MCF 10A (cell line): ENCODE measurements at regions not wholly inside any gene's neighbourhood (a gene's known extent, or its start where the extent isn't known, plus 50 kb on each side); places are given as distances from the start of the nearest gene placed in this dataset.

Experiments used
- BruUV-seq: library from RNA; stranded (reverse); fragments of 400-500 nt; replicated peaks from 2 replicates; lab custom pipeline; 2021; lab: Mats Ljungman, UMichigan
- CTCF ChIA-PET: fragments of 300-600 bp; sonication (Branson Sonifier 250); formaldehyde crosslinking; extraction: SDS; loops from one replicate; lab custom pipeline; 2021; ENCODE audit warnings: antibody characterized with exemption, inconsistent platforms; lab: Yijun Ruan, JAX
- POLR2A ChIA-PET: fragments of 300-600, 350-650 bp; sonication (Branson Sonifier 250); formaldehyde crosslinking; extraction: SDS; loops from one replicate; lab custom pipeline; 2020; ENCODE audit warnings: antibody characterized with exemption, inconsistent platforms; lab: Yijun Ruan, JAX
- DNase-seq: peaks from one replicate; pipeline ENCODE4 v3.0.0-alpha.2; 2018; ENCODE audit not compliant: unreplicated experiment
- H3K27ac Mint-ChIP-seq: one replicate; pipeline ENCODE4 v1.8.0; 2022; ENCODE audit warnings: mild to moderate bottlenecking, low read depth, mixed read lengths; ENCODE audit not compliant: unreplicated experiment
- H3K27me3 Mint-ChIP-seq: one replicate; pipeline ENCODE4 v1.8.0; 2022; ENCODE audit warnings: mixed read lengths; ENCODE audit not compliant: insufficient read depth, unreplicated experiment
- H3K36me3 Mint-ChIP-seq: one replicate; pipeline ENCODE4 v1.8.0; 2022; ENCODE audit warnings: mild to moderate bottlenecking, moderate library complexity, mixed read lengths; ENCODE audit not compliant: insufficient read depth, unreplicated experiment
- H3K4me1 Mint-ChIP-seq: one replicate; pipeline ENCODE4 v1.8.0; 2022; ENCODE audit warnings: mixed read lengths; ENCODE audit not compliant: insufficient read depth, unreplicated experiment
- H3K4me3 Mint-ChIP-seq: one replicate; pipeline ENCODE4 v1.8.0; 2022; ENCODE audit warnings: mild to moderate bottlenecking, moderate library complexity, mixed read lengths; ENCODE audit not compliant: unreplicated experiment
- H3K9me3 Mint-ChIP-seq: one replicate; pipeline ENCODE4 v1.8.0; 2022; ENCODE audit warnings: mixed read lengths; ENCODE audit not compliant: unreplicated experiment
- intact Hi-C: fragments of 100-400 bp; cut with micrococcal nuclease; formaldehyde crosslinking; loops from 2 replicates; pipeline ENCODE4 v1.14.1; 2022
- TF ChIP-seq, protein P1 (sequence below): fragments of 200-600 bp; IDR thresholded peaks from one replicate; pipeline ENCODE4 v1.8.0; 2022; ENCODE audit warnings: antibody characterized with exemption, mild to moderate bottlenecking; ENCODE audit not compliant: unreplicated experiment

- DNase-seq: no peak
- no peaks in the 10 kb centered on the region for H3K4me1 Mint-ChIP-seq
- H3K4me3 Mint-ChIP-seq: no peak overlapping the region
- CTCF ChIA-PET: no interaction called here
- no peaks in the 10 kb centered on the region for H3K36me3 Mint-ChIP-seq
- POLR2A ChIA-PET: no interaction called here
- intact Hi-C loops: no loop called here
- H3K27ac Mint-ChIP-seq: no peak overlapping the region
- peaks cover 7% of the 10 kb centered on the region for H3K9me3 Mint-ChIP-seq
- TF ChIP-seq, protein P1, sequence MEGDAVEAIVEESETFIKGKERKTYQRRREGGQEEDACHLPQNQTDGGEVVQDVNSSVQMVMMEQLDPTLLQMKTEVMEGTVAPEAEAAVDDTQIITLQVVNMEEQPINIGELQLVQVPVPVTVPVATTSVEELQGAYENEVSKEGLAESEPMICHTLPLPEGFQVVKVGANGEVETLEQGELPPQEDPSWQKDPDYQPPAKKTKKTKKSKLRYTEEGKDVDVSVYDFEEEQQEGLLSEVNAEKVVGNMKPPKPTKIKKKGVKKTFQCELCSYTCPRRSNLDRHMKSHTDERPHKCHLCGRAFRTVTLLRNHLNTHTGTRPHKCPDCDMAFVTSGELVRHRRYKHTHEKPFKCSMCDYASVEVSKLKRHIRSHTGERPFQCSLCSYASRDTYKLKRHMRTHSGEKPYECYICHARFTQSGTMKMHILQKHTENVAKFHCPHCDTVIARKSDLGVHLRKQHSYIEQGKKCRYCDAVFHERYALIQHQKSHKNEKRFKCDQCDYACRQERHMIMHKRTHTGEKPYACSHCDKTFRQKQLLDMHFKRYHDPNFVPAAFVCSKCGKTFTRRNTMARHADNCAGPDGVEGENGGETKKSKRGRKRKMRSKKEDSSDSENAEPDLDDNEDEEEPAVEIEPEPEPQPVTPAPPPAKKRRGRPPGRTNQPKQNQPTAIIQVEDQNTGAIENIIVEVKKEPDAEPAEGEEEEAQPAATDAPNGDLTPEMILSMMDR: no peak
- no TSS peak for BruUV-seq
- no peaks in the 10 kb centered on the region for H3K27me3 Mint-ChIP-seq
Observed at GRCh38 chr22:48348855-48349254, 1478.8 kb downstream of the BRD1 start.

GRCh38 chr22:48347311-48347710 is 1480.4 kb downstream of the BRD1 start:
- H3K4me3 Mint-ChIP-seq: no peak overlapping the region
- no peaks in the 10 kb centered on the region for H3K36me3 Mint-ChIP-seq
- H3K27me3 Mint-ChIP-seq: no peaks in the 10 kb centered on the region
- H3K4me1 Mint-ChIP-seq: no peaks in the 10 kb centered on the region
- ChIA-PET CTCF (no interaction called here), POLR2A (no interaction called here)
- BruUV-seq: no TSS peak
- H3K9me3 Mint-ChIP-seq: no peaks in the 10 kb centered on the region
- TF ChIP-seq, protein P1: no peak
- H3K27ac Mint-ChIP-seq: no peak overlapping the region
- DNase-seq: no peak
- intact Hi-C loops: no loop called here

DNA sequence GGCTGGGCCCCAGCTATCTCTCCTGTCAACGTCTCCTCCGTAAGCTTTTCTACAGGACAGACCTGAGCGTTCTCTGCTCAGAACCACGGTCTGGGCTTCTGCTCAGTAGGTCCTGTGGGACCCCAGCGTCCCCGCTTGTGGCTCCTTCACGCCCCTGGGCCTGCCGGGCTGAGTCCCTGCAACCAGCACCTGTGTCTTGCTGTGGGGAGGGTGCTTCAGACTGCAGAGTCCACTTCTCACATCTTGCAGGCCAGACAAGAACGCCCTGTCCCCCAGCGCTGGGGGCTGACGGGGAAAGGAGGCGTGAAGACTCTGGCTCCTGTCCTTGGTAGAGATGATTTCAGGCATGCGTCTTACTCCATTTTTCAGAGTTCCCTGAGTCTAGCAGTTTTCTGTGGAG is 1480.8 kb downstream of the BRD1 start:
- no peaks in the 10 kb centered on the region for H3K36me3 Mint-ChIP-seq
- no peak for DNase-seq
- H3K9me3 Mint-ChIP-seq: peaks cover under 1% of the 10 kb centered on the region
- H3K27me3 Mint-ChIP-seq: no peaks in the 10 kb centered on the region
- no peak overlapping the region for H3K4me3 Mint-ChIP-seq
- ChIA-PET CTCF (no interaction called here), POLR2A (no interaction called here)
- no TSS peak for BruUV-seq
- no peak overlapping the region for H3K27ac Mint-ChIP-seq
- no peaks in the 10 kb centered on the region for H3K4me1 Mint-ChIP-seq
- TF ChIP-seq, protein P1: no peak
- intact Hi-C loops: no loop called here

DNA sequence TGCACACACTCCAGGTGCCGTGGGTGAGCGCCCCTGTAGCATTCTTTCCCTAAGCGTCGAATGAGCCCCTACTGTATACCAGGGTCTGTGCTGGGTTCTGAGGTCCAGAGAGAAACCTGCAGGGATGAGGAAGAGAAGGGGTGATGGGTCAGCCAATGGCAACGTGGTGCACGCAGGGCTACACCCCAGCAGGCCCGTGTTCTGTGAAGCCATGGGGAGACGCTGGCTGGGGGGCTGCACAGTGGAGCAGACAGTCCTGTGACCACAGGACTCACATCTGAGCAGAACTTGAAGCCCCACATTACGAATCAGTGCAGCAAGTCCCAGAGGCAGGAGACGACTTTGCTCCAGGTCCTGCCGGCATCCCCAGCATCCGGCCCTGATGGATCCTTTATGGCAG is 1481.4 kb downstream of the BRD1 start:
- no peak overlapping the region for H3K4me3 Mint-ChIP-seq
- H3K27ac Mint-ChIP-seq: no peak overlapping the region
- POLR2A ChIA-PET: no interaction called here
- H3K4me1 Mint-ChIP-seq: no peaks in the 10 kb centered on the region
- H3K9me3 Mint-ChIP-seq: peaks cover 6% of the 10 kb centered on the region
- CTCF ChIA-PET: no interaction called here
- no peaks in the 10 kb centered on the region for H3K27me3 Mint-ChIP-seq
- BruUV-seq: no TSS peak
- intact Hi-C loops: no loop called here
- TF ChIP-seq, protein P1: no peak
- no peaks in the 10 kb centered on the region for H3K36me3 Mint-ChIP-seq
- no peak for DNase-seq
